SK-N-SH treated with all-trans-retinoic acid at 6 μM for 48 hours (cell line): ENCODE measurements at regions not wholly inside any gene's neighbourhood (a gene's known extent, or its start where the extent isn't known, plus 50 kb on each side); places are given as distances from the start of the nearest gene placed in this dataset.

Source experiments
- ARNTL ChIP-seq: fragments of 450-650 bp; formaldehyde crosslinking; IDR thresholded peaks from 2 replicates; pipeline ENCODE4 v1.5.0; 2020; ENCODE audit warnings: low read depth, mild to moderate bottlenecking, moderate library complexity, borderline replicate concordance
- BACH2 ChIP-seq: fragments of 250-450 bp; sonication (Bioruptor Pico); IDR thresholded peaks from 2 replicates; pipeline ENCODE4 v1.9.0; 2021; ENCODE audit warnings: mild to moderate bottlenecking, borderline replicate concordance
- CREB5 ChIP-seq: fragments of 250-450 bp; sonication (Bioruptor Pico); IDR thresholded peaks from 2 replicates; pipeline ENCODE4 v1.5.1; 2020; ENCODE audit warnings: low read depth, mild to moderate bottlenecking, moderate library complexity
- PATZ1 ChIP-seq: fragments of 250-450 bp; sonication (Bioruptor Pico); IDR thresholded peaks from 2 replicates; pipeline ENCODE4 v1.8.0; 2020; ENCODE audit warnings: mild to moderate bottlenecking, moderate library complexity, borderline replicate concordance
- RARB ChIP-seq: fragments of 250-450 bp; sonication (Bioruptor Pico); IDR thresholded peaks from 2 replicates; pipeline ENCODE4 v1.8.0; 2021; ENCODE audit warnings: mild to moderate bottlenecking, moderate library complexity
- TCF4 ChIP-seq: fragments of 250-450 bp; sonication (Bioruptor Pico); IDR thresholded peaks from 2 replicates; pipeline ENCODE4 v1.8.0; 2021; ENCODE audit warnings: mild to moderate bottlenecking, moderate library complexity, borderline replicate concordance
- TOX ChIP-seq: fragments of 250-450 bp; sonication (Bioruptor Pico); IDR thresholded peaks from 2 replicates; pipeline ENCODE4 v1.8.0; 2021; ENCODE audit warnings: mild to moderate bottlenecking, moderate library complexity, borderline replicate concordance
- ZFP30 ChIP-seq: fragments of 450-650 bp; formaldehyde crosslinking; IDR thresholded peaks from 2 replicates; pipeline ENCODE4 v1.5.0; 2022; ENCODE audit warnings: mild to moderate bottlenecking, moderate library complexity
- ZNF565 ChIP-seq: fragments of 450-650 bp; formaldehyde crosslinking; conservative IDR thresholded peaks from 2 replicates; pipeline ENCODE4 v1.5.0; 2020; ENCODE audit warnings: low read depth, mild to moderate bottlenecking, moderate library complexity
- ZNF8 ChIP-seq: fragments of 450-650 bp; formaldehyde crosslinking; IDR thresholded peaks from 2 replicates; pipeline ENCODE4 v1.5.0; 2020; ENCODE audit warnings: mild to moderate bottlenecking, moderate library complexity

DNA sequence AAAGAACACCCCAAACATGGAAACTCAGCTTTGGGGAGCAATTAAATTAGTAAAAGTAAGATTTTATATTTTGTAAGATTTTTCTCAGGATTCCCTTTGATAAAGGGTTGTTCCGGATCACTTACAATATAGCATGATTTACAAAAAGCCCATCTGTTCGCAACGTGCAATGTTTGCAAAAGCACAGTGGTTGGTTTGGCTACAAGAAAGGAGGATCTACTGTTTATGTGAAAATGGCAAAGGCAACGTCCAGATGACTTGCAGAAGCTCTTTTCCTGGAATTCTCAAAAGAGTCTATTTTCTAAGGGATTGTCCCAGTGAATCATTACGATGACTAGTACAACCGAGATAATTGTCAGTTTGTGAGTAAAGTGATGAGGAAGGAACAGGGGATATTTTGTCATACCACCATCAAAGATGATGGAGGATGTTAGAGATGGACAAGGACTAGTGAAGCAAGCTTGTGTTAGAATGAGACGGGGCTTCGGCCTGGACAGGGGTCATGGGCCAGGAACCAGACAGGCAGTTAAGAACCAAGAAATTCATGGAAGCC lies 71.6 kb downstream of the CRYGS start:
- TF ChIP-seq TOX (no peak), RARB (CRISPR knock-in tag) (no peak), BACH2 (CRISPR knock-in tag) (no peak), ZNF8 (CRISPR knock-in tag) (no peak), ZNF565 (CRISPR knock-in tag) (no peak), CREB5 (no peak), ARNTL (CRISPR knock-in tag) (no peak), TCF4 (no peak), PATZ1 (CRISPR knock-in tag) (no peak), ZFP30 (CRISPR knock-in tag) (no peak)
